NCI-H2196 treated with DMSO at 0.1 percent for 48 hours (cell line): ENCODE measurements at regions not wholly inside any gene's neighbourhood (a gene's known extent, or its start where the extent isn't known, plus 50 kb on each side); places are given as distances from the start of the nearest gene placed in this dataset.
"Not testable (repeated sequence)": the region's sequence is repeated elsewhere in the genome, so short reads cannot be mapped to it uniquely, and the experiment has no call there.

Source experiments
- DNase-seq: peaks from one replicate; lab custom pipeline; 2025; ENCODE audit not compliant: unreplicated experiment; lab: John Stamatoyannopoulos, UW

DNA sequence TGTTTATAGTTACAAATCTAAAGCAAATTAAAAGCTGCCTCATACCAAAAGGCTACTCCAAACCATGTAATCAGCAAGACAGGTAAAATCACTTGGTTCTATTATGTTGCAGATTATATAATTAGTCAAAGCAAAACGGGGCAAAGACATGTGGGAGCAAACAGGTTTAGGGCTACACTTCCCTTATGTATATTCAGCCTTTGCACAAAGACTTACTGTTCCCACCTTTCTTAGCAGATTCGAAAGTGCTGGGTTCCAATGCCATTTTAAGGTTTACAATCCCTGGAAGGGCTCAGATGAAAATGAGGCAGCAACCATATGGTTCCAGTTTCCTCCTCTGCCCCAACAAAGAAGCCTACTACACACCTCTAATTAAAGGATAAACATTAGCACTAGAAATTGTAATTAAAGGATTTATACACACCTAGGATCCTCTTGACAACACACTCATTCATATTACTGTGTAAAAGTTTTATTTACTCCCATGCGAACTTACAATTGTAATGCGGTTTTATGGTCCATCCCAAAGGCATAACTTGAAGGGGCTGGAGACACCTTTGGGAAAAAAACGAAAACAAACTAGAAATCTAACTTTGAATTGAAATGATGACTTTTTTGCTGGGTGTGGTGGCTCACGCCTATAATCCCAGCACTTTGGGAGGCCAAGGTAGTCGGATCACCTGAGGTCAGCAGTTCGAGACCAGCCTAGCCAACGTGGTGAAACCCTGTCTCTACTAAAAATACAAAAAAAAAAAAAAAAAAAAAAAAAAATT is 117.3 kb upstream of the PKN2 start:
- no peak for DNase-seq

DNA sequence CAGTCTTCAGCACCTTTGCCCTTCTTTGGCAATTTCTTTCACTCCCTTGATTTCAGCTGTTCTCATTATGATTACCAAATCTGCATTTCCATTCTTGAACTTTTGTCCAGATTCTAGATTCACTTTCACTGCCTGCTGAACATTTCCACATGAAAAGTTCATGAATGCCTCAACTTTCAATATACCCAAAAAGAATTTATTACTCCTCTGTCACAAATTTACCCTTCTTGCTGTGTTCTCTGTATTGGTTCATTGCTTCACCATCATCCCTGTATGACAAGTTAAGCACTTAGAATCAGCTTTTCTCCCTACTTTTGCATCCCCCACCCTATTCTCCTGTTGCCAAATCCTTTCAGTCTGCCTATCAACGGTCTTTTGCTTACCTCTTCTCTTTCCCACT is 112.6 kb upstream of the PKN2 start:
- no peak for DNase-seq

DNA sequence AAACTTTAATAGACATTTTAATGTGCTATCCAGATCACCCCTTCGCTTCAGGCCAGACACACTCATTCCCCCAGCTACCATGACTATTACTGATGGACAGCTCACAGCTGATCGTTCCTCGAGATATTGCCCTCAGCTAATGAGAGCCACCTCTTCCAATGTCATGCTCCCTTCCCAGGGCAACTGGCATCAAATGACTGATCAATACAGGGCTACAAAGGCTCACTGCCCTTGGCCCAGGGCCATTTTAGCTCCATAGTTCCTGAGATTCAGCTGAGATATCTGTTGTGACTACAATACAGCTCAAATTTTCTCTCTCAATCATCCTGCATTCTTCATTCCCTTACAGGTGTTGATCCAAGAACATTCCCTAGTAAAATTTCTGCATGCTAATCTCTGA is 104.5 kb upstream of the PKN2 start:
- DNase-seq, result no peak

GRCh38 chr1:88581703-88582102 is 102.4 kb upstream of the PKN2 start:
- no peak for DNase-seq

DNA sequence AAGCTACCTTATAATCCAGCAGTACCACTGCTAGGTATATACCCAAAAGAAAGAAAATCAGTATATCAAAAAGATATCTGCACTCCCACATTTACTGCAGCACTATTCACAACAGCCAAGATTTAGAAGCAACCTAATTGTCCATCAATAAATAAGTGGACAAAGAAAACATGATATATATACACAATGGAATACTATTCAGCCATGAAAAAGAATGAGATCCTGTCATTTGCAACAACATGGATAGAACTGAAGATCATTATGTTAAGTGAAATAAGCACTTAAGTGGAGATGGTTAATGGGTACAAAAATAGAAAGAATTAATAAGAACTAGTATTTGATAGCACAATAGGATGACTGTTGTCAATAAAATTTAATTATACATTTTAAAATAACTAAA is 90.7 kb upstream of the PKN2 start:
- DNase-seq, result no peak

DNA sequence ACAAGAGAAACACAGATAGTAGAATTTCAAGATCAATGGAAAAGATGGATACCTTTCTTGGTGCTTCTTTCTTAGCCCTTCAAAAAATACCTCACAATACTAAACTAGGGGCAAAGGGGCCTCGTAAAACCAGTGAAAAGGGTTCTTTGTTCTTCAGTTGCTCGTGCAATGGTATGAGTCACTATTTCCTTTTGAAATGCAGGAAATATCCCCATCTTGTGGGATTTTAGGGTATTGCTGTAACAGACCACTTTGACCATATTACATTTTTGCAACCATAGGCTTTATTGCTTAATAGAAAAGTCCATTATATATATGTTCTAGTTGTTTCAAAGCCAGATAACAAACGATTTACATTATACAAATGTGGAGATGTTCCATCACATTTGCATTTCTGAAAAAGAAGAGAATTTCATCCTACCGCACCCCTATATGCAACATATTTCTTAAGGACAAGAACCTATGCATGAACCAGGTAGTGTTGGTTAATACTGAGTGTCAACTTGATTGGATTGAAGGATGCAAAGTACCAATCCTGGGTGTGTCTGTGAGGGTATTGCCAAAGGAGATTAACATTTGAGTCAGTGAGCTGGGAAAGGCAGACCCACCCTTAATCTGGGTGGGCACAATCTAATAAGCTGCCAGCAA is 88.6 kb upstream of the PKN2 start:
- DNase-seq, result no peak

DNA sequence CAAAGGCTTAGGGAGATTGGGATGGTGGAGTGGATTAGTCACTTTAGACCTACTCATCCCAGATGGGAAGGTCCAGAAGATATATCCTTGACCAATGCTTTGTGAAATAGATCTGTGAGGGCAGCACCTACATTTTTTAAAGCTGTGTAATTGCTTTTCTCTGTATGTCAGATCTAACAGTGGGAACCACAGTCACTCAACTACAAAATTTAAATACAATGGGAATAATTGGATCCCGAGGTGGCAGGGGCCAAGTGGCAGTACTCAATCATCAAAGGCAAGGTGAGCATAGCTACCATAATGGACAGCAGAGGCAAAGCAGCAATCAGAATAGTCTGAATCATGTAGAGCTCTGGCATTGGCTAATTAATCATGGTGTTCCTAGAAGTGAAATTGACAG is 86.1 kb upstream of the PKN2 start:
- DNase-seq, result not testable (repeated sequence)

DNA sequence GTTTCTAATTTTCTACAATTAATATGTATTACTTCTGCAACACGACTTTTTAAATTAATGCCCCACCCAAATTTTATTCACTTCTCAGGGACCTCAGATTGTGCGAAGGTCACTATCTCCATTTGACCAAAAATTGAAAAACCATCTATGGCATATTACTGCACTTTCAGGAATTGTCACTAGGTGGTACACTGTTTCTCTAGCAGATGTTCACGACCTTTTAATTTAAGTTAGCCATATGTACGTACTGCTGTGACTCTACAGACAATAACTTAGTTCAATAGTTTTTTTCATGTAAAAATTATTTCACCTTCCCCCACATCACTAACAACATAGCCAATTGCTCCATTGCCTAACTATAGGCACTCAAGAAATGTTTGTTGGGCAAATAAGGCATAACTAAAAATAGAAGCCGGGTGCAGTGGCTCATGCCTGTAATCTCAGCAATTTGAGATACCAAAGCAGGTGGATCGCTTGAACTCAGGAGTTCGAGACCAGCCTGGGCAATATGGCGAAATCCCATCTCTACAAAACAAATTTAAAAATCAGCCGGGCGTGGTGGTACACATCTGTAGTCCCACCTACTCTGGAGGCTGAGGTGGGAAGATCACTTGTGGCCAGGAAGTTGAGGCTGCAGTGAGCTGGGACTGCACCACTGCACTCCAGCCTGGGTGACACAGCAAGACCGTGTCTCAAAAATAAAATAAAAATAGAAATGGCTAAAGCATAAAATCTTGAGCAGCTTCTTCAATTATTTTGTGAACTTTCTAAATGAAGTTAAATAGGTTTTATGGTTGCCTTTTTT is 75.7 kb upstream of the PKN2 start:
- DNase-seq, result no peak

DNA sequence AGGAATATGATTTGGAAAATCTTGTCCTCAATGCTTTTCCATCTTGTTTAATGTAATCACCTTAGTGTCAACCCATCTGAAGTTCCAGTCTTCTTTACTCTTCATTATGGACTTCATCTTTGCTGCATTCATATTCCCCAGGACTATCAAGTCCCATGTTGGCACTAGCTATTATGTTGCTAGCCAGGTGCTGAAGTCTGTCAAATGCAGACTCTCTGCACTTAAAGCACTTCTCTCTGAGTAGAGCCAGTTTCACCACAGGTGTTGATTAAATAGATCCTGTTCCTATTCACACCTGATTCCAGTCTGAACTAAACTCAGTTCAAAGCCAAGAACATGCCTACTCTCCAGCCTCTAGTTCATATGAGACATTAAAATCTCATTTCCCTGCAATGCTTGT is 75.0 kb upstream of the PKN2 start:
- DNase-seq, result peak; percentile 4

- DNase-seq, result no peak
Measured at GRCh38 chr1:88610687-88611086, 73.4 kb upstream of the PKN2 start.

DNA sequence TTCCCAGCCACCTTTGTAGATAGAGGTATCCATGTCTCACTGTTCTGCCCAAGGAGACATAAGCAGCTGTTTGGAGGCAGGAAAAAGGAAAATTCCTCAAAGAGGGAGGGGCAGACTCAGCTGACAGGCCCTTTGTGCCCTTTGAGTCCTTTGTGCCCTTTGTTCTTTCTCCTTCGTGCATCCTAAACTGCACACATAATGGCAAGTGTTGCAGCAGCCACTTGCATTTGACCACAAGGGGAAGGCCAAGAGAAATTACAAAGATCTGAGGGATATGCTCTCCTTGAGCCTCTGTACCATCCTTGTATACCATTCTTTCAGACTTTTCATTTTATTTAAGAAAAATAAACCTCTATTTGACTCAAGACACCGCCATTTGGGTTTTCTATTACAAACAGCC is 71.8 kb upstream of the PKN2 start:
- no peak for DNase-seq

- DNase-seq, result no peak
Measured at GRCh38 chr1:88612773-88613172, 71.3 kb upstream of the PKN2 start.

DNA sequence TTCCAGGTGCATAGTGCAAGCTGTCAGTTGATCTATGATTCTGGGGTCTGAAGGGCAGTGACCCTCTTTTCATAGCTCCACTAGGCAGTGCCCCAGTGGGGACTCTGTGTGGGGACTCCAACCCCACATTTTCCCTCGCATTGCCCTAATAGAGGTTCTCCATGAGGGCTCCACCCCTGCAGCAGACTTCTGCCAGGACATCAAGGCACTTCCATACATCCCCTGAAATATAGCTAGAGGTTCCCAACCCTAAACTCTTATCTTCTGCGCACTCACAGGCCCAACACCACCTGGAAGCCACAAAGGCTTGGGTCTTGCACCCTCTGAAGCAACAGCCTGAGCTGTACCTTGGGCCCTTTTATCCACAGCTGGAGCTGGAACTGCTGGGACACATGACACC is 65.7 kb upstream of the PKN2 start:
- DNase-seq, result no peak

GRCh38 chr1:88623101-88623500 is 61.0 kb upstream of the PKN2 start:
- not testable (repeated sequence) for DNase-seq
